Parathyroid adenoma (tissue), 2 donors: ENCODE measurements at regions not wholly inside any gene's neighbourhood (a gene's known extent, or its start where the extent isn't known, plus 50 kb on each side); places are given as distances from the start of the nearest gene placed in this dataset.

Experiments
- H2AFZ ChIP-seq: fragments of 300-600 bp; sonication (generic); one replicate; pipeline ENCODE4 v1.7.0; 2017; ENCODE audit warnings: antibody characterized with exemption, mild to moderate bottlenecking
- H3K27ac ChIP-seq: fragments of 300-600 bp; sonication (generic); one replicate; pipeline ENCODE4 v1.7.0; 2017
- H3K27me3 ChIP-seq: fragments of 300-600 bp; sonication (generic); one replicate; pipeline ENCODE4 v1.7.0; 2017; ENCODE audit warnings: low read length; ENCODE audit not compliant: control insufficient read depth, insufficient read depth
- H3K36me3 ChIP-seq: fragments of 300-600 bp; sonication (generic); one replicate; pipeline ENCODE4 v1.7.0; 2017; ENCODE audit warnings: low read length; ENCODE audit not compliant: control insufficient read depth, insufficient read depth
- H3K4me1 ChIP-seq: fragments of 300-600 bp; sonication (generic); one replicate; pipeline ENCODE4 v1.7.0; 2017; ENCODE audit warnings: control low read depth
- H3K4me2 ChIP-seq: fragments of 300-600 bp; sonication (generic); one replicate; pipeline ENCODE4 v1.7.0; 2017; ENCODE audit warnings: low read length
- H3K4me3 ChIP-seq: fragments of 300-600 bp; sonication (generic); one replicate; pipeline ENCODE4 v1.7.0; 2017; ENCODE audit warnings: low read depth, low read length
- H3K79me2 ChIP-seq: fragments of 300-600 bp; sonication (generic); one replicate; pipeline ENCODE4 v1.7.0; 2017; ENCODE audit warnings: control low read depth
- H3K9ac ChIP-seq: fragments of 300-600 bp; sonication (generic); one replicate; pipeline ENCODE4 v1.7.0; 2017; ENCODE audit warnings: mild to moderate bottlenecking
- H3K9me3 ChIP-seq: fragments of 300-600 bp; sonication (generic); one replicate; pipeline ENCODE4 v1.7.0; 2017; ENCODE audit warnings: low read length; ENCODE audit not compliant: control insufficient read depth
- CTCF ChIP-seq: fragments of 300-600 bp; sonication (generic); IDR thresholded peaks from one replicate; pipeline ENCODE4 v1.7.0; 2017; ENCODE audit warnings: antibody characterized with exemption, mild to moderate bottlenecking
- donor health status: primary hyperparathyroidism.

DNA sequence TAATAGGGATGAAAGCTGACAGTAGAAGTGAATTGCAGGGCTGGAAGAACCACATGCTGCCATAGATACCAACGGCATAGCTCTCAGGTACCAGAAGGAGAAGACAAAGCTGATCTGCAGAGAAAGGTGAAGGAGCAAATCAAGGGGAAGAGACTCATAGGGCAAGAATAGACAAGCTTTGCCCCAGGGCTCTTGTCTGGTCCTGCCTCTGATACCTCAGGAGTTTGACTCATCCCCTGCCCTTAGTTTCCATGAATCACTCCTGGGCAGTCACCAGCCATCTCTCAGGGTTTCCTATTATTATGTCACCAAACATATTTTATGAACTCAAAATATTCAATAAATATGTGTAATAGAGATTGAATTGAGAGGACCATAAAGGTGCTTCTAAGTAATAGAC is 800.9 kb downstream of the DNAH5 start:
- no peak overlapping the region for H3K4me3 ChIP-seq
- H3K9me3 ChIP-seq: no peaks in the 10 kb centered on the region
- H3K4me1 ChIP-seq: no peaks in the 10 kb centered on the region
- H3K27ac ChIP-seq: no peak overlapping the region
- no peak overlapping the region for H3K9ac ChIP-seq
- H3K79me2 ChIP-seq: no peaks in the 10 kb centered on the region
- no peak for TF ChIP-seq CTCF
- no peak overlapping the region for H3K4me2 ChIP-seq
- no peaks in the 10 kb centered on the region for H3K27me3 ChIP-seq
- no peak overlapping the region for H2AFZ ChIP-seq
- no peaks in the 10 kb centered on the region for H3K36me3 ChIP-seq

DNA sequence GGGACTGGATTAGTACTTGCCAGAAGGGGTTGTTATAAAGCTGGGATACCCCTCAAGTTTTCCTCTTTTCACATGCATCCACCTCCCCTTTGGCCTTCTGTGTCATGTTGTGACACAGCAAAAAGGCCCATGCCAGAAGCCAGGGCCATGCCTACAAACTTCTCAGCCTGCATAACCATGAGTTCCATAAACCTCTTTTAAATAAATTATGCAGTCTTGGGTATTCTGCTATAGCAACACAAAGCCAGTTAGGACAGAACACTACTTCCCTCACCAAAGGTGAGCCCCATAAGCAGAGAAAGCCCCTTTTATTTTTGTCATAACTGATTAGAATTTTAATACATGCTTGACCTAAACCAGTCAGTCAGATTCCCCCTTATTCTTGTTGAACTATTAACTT is 801.3 kb downstream of the DNAH5 start:
- H3K4me1 ChIP-seq: no peaks in the 10 kb centered on the region
- no peaks in the 10 kb centered on the region for H3K36me3 ChIP-seq
- TF ChIP-seq CTCF: no peak
- H3K27ac ChIP-seq: no peak overlapping the region
- no peak overlapping the region for H3K4me3 ChIP-seq
- no peaks in the 10 kb centered on the region for H3K27me3 ChIP-seq
- no peak overlapping the region for H3K4me2 ChIP-seq
- H3K79me2 ChIP-seq: no peaks in the 10 kb centered on the region
- no peak overlapping the region for H2AFZ ChIP-seq
- H3K9me3 ChIP-seq: no peaks in the 10 kb centered on the region
- no peak overlapping the region for H3K9ac ChIP-seq

- no peaks in the 10 kb centered on the region for H3K9me3 ChIP-seq
- H3K27ac ChIP-seq: no peak overlapping the region
- H2AFZ ChIP-seq: no peak overlapping the region
- no peak overlapping the region for H3K4me3 ChIP-seq
- no peak overlapping the region for H3K4me2 ChIP-seq
- H3K27me3 ChIP-seq: no peaks in the 10 kb centered on the region
- H3K79me2 ChIP-seq: no peaks in the 10 kb centered on the region
- H3K9ac ChIP-seq: no peak overlapping the region
- no peaks in the 10 kb centered on the region for H3K4me1 ChIP-seq
- TF ChIP-seq CTCF: no peak
- no peaks in the 10 kb centered on the region for H3K36me3 ChIP-seq
These were observed 810.5 kb downstream of the DNAH5 start for GRCh38 chr5:13133951-13134350.

GRCh38 chr5:13115476-13115875 is 829.0 kb downstream of the DNAH5 start:
- no peak for TF ChIP-seq CTCF
- no peak overlapping the region for H3K27ac ChIP-seq
- H3K79me2 ChIP-seq: no peaks in the 10 kb centered on the region
- no peak overlapping the region for H3K9ac ChIP-seq
- H3K4me1 ChIP-seq: no peaks in the 10 kb centered on the region
- no peaks in the 10 kb centered on the region for H3K36me3 ChIP-seq
- H3K4me3 ChIP-seq: no peak overlapping the region
- no peak overlapping the region for H2AFZ ChIP-seq
- no peaks in the 10 kb centered on the region for H3K27me3 ChIP-seq
- no peak overlapping the region for H3K4me2 ChIP-seq
- H3K9me3 ChIP-seq: no peaks in the 10 kb centered on the region

DNA sequence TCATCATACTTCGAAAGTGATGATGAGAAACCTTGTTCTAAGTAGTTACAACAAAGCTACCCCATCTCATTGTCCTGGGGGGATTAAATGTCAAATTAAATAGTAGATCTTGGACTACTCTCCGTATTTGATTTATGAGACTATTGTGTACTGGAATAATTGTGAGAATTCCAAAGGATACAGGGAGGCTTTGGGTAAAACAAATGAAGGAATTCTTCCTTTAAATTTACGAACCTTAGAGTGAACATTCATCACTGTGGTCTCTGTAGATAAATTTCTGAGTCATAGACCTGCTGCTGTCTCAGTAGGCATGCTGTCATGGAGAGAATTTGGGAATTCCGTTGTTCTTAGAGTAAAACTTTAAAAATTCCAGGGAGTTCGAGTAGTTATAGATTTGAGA is 836.2 kb downstream of the DNAH5 start:
- Histone ChIP-seq H2AFZ (no peak overlapping the region), H3K27me3 (no peaks in the 10 kb centered on the region), H3K36me3 (no peaks in the 10 kb centered on the region), H3K27ac (no peak overlapping the region), H3K4me2 (no peak overlapping the region), H3K4me1 (no peaks in the 10 kb centered on the region), H3K9me3 (no peaks in the 10 kb centered on the region), H3K79me2 (no peaks in the 10 kb centered on the region), H3K4me3 (no peak overlapping the region), H3K9ac (no peak overlapping the region)
- TF ChIP-seq CTCF: no peak
